Cardiac fibroblast (primary cell): ENCODE measurements at regions not wholly inside any gene's neighbourhood (a gene's known extent, or its start where the extent isn't known, plus 50 kb on each side); places are given as distances from the start of the nearest gene placed in this dataset.
A peak's percentile ranks its signal among the peaks of the same experiment; 100 is the strongest.

Experiments used
- DNase-seq, 2 donors: peaks; one replicate each; pipeline versions ENCODE4 v3.0.0 to v3.0.0-alpha.2; 2010; ENCODE audit warnings: low read depth in 2 of 2
- H3K4me3 ChIP-seq, 2 donors: replicated peaks in 1 of 2; 1 replicate in 1 of 2; 2 replicates in 1 of 2; pipeline ENCODE4 v1.5.1; 2011; ENCODE audit warnings: low read depth in 2 of 2, low read length in 2 of 2, mild to moderate bottlenecking in 2 of 2, moderate library complexity in 1 of 2
- TF ChIP-seq, protein P1 (sequence below): IDR thresholded peaks from one replicate; pipeline ENCODE4 v1.5.1; 2011; ENCODE audit warnings: low read depth, mild to moderate bottlenecking, low read length, inconsistent platforms

DNA sequence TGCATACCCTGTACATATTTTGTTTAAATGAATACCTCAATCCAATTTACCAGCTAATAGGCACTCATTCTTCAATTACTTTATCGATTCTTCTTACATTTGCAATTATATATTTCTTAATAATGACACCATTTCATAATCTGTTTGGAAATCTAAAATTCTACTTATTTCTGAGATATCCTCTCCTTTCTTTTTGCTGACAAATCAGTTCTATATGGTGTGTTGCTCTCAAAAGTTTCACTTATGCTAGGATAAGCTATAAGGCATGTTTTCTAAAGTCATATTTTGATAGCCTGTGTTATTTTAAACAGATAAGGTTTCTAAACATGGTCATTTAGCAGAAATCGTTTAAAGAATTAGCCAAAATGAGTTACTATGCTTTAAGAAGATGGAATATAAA lies 140.6 kb upstream of the GJE1 start:
- TF ChIP-seq, protein P1, sequence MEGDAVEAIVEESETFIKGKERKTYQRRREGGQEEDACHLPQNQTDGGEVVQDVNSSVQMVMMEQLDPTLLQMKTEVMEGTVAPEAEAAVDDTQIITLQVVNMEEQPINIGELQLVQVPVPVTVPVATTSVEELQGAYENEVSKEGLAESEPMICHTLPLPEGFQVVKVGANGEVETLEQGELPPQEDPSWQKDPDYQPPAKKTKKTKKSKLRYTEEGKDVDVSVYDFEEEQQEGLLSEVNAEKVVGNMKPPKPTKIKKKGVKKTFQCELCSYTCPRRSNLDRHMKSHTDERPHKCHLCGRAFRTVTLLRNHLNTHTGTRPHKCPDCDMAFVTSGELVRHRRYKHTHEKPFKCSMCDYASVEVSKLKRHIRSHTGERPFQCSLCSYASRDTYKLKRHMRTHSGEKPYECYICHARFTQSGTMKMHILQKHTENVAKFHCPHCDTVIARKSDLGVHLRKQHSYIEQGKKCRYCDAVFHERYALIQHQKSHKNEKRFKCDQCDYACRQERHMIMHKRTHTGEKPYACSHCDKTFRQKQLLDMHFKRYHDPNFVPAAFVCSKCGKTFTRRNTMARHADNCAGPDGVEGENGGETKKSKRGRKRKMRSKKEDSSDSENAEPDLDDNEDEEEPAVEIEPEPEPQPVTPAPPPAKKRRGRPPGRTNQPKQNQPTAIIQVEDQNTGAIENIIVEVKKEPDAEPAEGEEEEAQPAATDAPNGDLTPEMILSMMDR = no peak
- DNase-seq = no peak
- no peak overlapping the region for H3K4me3 ChIP-seq

- no peak for DNase-seq
- H3K4me3 ChIP-seq = no peak overlapping the region
- TF ChIP-seq, protein P1 = no peak
Observed at GRCh38 chr6:141990840-141991239, 141.9 kb upstream of the GJE1 start.

- no peak for DNase-seq
- H3K4me3 ChIP-seq = no peak overlapping the region
- TF ChIP-seq, protein P1 = no peak
Observed at GRCh38 chr6:141989706-141989959, 143.1 kb upstream of the GJE1 start.

GRCh38 chr6:141988954-141989705 lies 143.6 kb upstream of the GJE1 start:
- peak; percentile 81 to 88 for DNase-seq
- TF ChIP-seq, protein P1 = peak; percentile 83
- no peak overlapping the region for H3K4me3 ChIP-seq

DNA sequence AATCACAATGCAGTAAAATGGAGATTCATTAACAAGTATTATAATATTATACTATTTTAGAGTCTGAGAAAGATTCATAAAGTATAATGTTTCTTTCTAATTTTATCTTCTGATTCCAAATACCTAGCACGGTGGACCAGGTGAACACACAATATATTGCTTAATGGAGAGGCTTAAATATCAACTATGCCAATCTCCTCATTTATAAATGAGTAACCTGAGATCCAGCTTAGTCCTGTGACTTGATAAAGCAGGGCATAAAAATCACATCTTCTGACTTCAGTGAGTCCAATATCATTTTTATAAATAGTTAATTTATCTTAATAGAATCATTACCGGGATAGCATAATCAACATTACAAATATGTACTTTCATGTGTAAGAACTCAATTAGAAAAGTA lies 144.4 kb upstream of the GJE1 start:
- no peak for DNase-seq
- no peak overlapping the region for H3K4me3 ChIP-seq
- TF ChIP-seq, protein P1 = no peak

DNA sequence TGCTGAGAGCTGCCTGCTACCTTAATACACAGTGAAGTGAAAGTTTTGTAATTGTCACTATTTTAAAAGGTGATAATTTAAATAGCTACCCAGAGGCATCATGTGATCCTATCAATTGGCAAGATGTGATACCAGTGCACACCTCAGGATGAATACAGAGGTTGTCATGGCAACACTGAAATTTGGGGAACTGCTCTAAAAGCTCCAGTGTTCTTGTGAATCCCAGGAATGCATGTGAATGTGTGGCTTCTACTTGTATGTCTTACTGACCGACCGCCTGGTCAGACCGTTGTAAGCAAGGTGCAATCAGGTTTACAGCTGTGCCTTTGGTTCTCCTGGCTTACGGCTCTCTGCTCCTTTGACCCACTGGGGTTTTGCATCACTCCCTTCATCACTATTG lies 146.3 kb upstream of the GJE1 start:
- H3K4me3 ChIP-seq = no peak overlapping the region
- TF ChIP-seq, protein P1 = no peak
- no peak for DNase-seq

DNA sequence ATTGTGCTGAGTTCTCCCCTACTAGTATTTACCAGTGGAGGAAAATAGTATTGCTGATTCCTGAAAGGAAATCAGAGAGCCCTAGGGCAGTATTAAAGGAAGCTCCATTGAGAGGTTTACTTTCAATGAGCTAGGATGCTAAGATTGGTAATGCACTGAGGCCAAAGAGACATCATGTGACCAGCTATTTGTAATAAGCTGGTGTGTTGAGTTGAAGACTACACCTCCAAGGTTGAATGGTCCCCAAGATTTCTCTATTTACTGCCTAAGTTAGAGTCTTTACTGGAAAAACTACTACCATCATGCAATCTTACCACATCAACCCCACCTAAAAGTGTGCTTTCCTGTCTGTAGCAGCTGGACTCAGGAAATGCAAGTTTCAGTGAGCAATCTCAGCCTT lies 151.5 kb upstream of the GJE1 start:
- DNase-seq = no peak
- TF ChIP-seq, protein P1 = no peak
- no peak overlapping the region for H3K4me3 ChIP-seq
